Neural progenitor cell (in vitro differentiated cells): ENCODE measurements at regions not wholly inside any gene's neighbourhood (a gene's known extent, or its start where the extent isn't known, plus 50 kb on each side); places are given as distances from the start of the nearest gene placed in this dataset.

Experiments used
- DNase-seq: peaks from one replicate; pipeline ENCODE4 v3.0.0-alpha.2; 2016; ENCODE audit warnings: low spot score
- H2AFZ ChIP-seq: fragments of 200-600 bp; sonication (generic); replicated peaks from 2 replicates; pipeline ENCODE4 v1.6.1; 2016; ENCODE audit warnings: antibody characterized with exemption
- H3F3A ChIP-seq: fragments of 200-600 bp; sonication (generic); 2 replicates; pipeline ENCODE4 v1.6.1; 2016; ENCODE audit warnings: antibody characterized with exemption, low read depth
- H3K27ac ChIP-seq: fragments of 200-600 bp; sonication (generic); 2 replicates; pipeline ENCODE4 v1.5.1; 2016; ENCODE audit warnings: mild to moderate bottlenecking
- H3K27me3 ChIP-seq: fragments of 200-600 bp; sonication (generic); 2 replicates; pipeline ENCODE4 v1.6.1; 2016; ENCODE audit warnings: mild to moderate bottlenecking, moderate library complexity
- H3K36me3 ChIP-seq: fragments of 200-600 bp; sonication (generic); 2 replicates; pipeline ENCODE4 v1.5.1; 2016
- H3K4me1 ChIP-seq: fragments of 200-600 bp; sonication (generic); 2 replicates; pipeline ENCODE4 v1.6.1; 2016; ENCODE audit warnings: mixed run types
- H3K4me2 ChIP-seq: fragments of 200-600 bp; sonication (generic); 2 replicates; pipeline ENCODE4 v1.6.1; 2016
- H3K4me3 ChIP-seq: fragments of 200-600 bp; sonication (generic); 2 replicates; pipeline ENCODE4 v1.5.1; 2016
- H3K79me2 ChIP-seq: fragments of 200-600 bp; sonication (generic); 2 replicates; pipeline ENCODE4 v1.6.1; 2016; ENCODE audit warnings: low read depth
- H3K9ac ChIP-seq: fragments of 200-600 bp; sonication (generic); 2 replicates; pipeline ENCODE4 v1.6.1; 2016
- H3K9me3 ChIP-seq: fragments of 200-600 bp; sonication (generic); 2 replicates; pipeline ENCODE4 v1.5.1; 2016; ENCODE audit warnings: low read depth
- H4K20me1 ChIP-seq: fragments of 200-600 bp; sonication (generic); 2 replicates; pipeline ENCODE4 v1.6.1; 2016; ENCODE audit warnings: low read depth
- H3K27ac Mint-ChIP-seq: 3 replicates; pipeline ENCODE4 v1.8.0; 2021; ENCODE audit warnings: mixed read lengths
- H3K27me3 Mint-ChIP-seq: 2 replicates; pipeline ENCODE4 v1.8.0; 2022; ENCODE audit warnings: low read depth, mild to moderate bottlenecking, inconsistent platforms, moderate library complexity, mixed read lengths; ENCODE audit not compliant: insufficient read depth
- H3K36me3 Mint-ChIP-seq: 3 replicates; pipeline ENCODE4 v1.8.0; 2021; ENCODE audit warnings: mixed read lengths
- H3K4me1 Mint-ChIP-seq: 3 replicates; pipeline ENCODE4 v1.8.0; 2021; ENCODE audit warnings: mixed read lengths
- H3K4me3 Mint-ChIP-seq: 3 replicates; pipeline ENCODE4 v1.8.0; 2021; ENCODE audit warnings: mild to moderate bottlenecking, moderate library complexity, mixed read lengths
- H3K9me3 Mint-ChIP-seq: 3 replicates; pipeline ENCODE4 v1.8.0; 2020; ENCODE audit warnings: mixed read lengths
- EZH2 ChIP-seq: fragments of 200-600 bp; sonication (generic); IDR thresholded peaks from 2 replicates; pipeline ENCODE4 v1.6.1; 2017; ENCODE audit warnings: antibody characterized with exemption, mild to moderate bottlenecking, moderate library complexity
- EZH2phosphoT487 ChIP-seq: fragments of 200-600 bp; sonication (generic); IDR thresholded peaks from 2 replicates; pipeline ENCODE4 v1.6.1; 2017; ENCODE audit warnings: antibody characterized with exemption
- TF ChIP-seq, protein P1 (sequence below): fragments of 200-600 bp; sonication (generic); IDR thresholded peaks from 2 replicates; pipeline ENCODE4 v1.5.1; 2017; ENCODE audit warnings: antibody characterized with exemption, mild to moderate bottlenecking

DNA sequence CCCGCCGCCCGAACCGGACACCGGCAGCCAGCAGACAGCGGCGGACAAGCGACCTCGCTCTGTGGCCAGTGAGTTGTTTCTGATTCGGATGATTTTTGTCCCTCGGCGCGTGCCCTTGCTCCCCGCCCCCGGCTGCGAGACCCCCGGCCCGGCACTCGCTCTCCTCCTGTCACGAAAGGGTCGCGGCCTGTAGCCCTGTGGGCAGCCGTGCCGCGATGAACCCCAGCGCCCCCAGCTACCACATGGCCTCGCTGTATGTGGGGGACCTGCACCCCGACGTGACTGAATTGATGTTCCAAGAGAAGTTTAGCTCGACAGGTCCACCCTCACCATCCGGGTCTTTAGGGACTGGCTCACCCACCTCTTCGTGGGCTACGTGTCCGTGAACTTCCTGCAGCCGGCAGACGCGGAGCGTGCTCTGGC is 1257.5 kb upstream of the ACVR2A start:
- Histone ChIP-seq H2AFZ (no peak overlapping the region), H3K27ac (no peak overlapping the region), H3K9ac (no peak overlapping the region), H3K4me2 (no peak overlapping the region), H3K27me3 (no peaks in the 10 kb centered on the region), H3K36me3 (no peaks in the 10 kb centered on the region), H4K20me1 (no peaks in the 10 kb centered on the region), H3F3A (no peaks in the 10 kb centered on the region), H3K4me3 (no peak overlapping the region), H3K4me1 (no peaks in the 10 kb centered on the region), H3K9me3 (no peaks in the 10 kb centered on the region), H3K79me2 (no peaks in the 10 kb centered on the region)
- no peaks in the 10 kb centered on the region for H3K9me3 Mint-ChIP-seq
- no peak for TF ChIP-seq EZH2phosphoT487
- H3K27ac Mint-ChIP-seq, result no peak overlapping the region
- peaks cover 5% of the 10 kb centered on the region for H3K4me1 Mint-ChIP-seq
- no peak for DNase-seq
- H3K27me3 Mint-ChIP-seq, result no peaks in the 10 kb centered on the region
- no peak overlapping the region for H3K4me3 Mint-ChIP-seq
- no peaks in the 10 kb centered on the region for H3K36me3 Mint-ChIP-seq

- Histone ChIP-seq H3F3A (no peaks in the 10 kb centered on the region), H3K27me3 (no peaks in the 10 kb centered on the region), H3K27ac (no peak overlapping the region), H3K4me2 (no peak overlapping the region), H2AFZ (no peak overlapping the region), H3K9ac (no peak overlapping the region), H4K20me1 (no peaks in the 10 kb centered on the region), H3K4me1 (no peaks in the 10 kb centered on the region), H3K79me2 (no peaks in the 10 kb centered on the region), H3K9me3 (no peaks in the 10 kb centered on the region), H3K4me3 (no peak overlapping the region), H3K36me3 (no peaks in the 10 kb centered on the region)
- H3K27me3 Mint-ChIP-seq, result no peaks in the 10 kb centered on the region
- no peaks in the 10 kb centered on the region for H3K9me3 Mint-ChIP-seq
- no peak for DNase-seq
- TF ChIP-seq EZH2phosphoT487, result no peak
- TF ChIP-seq EZH2, result no peak
- TF ChIP-seq, protein P1, sequence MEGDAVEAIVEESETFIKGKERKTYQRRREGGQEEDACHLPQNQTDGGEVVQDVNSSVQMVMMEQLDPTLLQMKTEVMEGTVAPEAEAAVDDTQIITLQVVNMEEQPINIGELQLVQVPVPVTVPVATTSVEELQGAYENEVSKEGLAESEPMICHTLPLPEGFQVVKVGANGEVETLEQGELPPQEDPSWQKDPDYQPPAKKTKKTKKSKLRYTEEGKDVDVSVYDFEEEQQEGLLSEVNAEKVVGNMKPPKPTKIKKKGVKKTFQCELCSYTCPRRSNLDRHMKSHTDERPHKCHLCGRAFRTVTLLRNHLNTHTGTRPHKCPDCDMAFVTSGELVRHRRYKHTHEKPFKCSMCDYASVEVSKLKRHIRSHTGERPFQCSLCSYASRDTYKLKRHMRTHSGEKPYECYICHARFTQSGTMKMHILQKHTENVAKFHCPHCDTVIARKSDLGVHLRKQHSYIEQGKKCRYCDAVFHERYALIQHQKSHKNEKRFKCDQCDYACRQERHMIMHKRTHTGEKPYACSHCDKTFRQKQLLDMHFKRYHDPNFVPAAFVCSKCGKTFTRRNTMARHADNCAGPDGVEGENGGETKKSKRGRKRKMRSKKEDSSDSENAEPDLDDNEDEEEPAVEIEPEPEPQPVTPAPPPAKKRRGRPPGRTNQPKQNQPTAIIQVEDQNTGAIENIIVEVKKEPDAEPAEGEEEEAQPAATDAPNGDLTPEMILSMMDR, result no peak
- H3K4me1 Mint-ChIP-seq, result peaks cover 5% of the 10 kb centered on the region
- no peaks in the 10 kb centered on the region for H3K36me3 Mint-ChIP-seq
- no peak overlapping the region for H3K27ac Mint-ChIP-seq
- H3K4me3 Mint-ChIP-seq, result no peak overlapping the region
These were observed 1260.5 kb upstream of the ACVR2A start for GRCh38 chr2:146584316-146584715.

- TF ChIP-seq EZH2phosphoT487, result no peak
- no peak for TF ChIP-seq EZH2
- TF ChIP-seq, protein P1, result no peak
- H3K4me1 ChIP-seq, result no peaks in the 10 kb centered on the region
- H3K9me3 ChIP-seq, result no peaks in the 10 kb centered on the region
- no peaks in the 10 kb centered on the region for H4K20me1 ChIP-seq
- Mint-ChIP-seq H3K36me3 (no peaks in the 10 kb centered on the region), H3K9me3 (no peaks in the 10 kb centered on the region), H3K27me3 (no peaks in the 10 kb centered on the region), H3K4me3 (no peak overlapping the region), H3K27ac (no peak overlapping the region), H3K4me1 (peaks cover 5% of the 10 kb centered on the region)
- H2AFZ ChIP-seq, result no peak overlapping the region
- H3K27me3 ChIP-seq, result no peaks in the 10 kb centered on the region
- no peak overlapping the region for H3K27ac ChIP-seq
- no peak for DNase-seq
- no peak overlapping the region for H3K4me3 ChIP-seq
- no peaks in the 10 kb centered on the region for H3K79me2 ChIP-seq
- H3K36me3 ChIP-seq, result no peaks in the 10 kb centered on the region
- no peak overlapping the region for H3K9ac ChIP-seq
- H3K4me2 ChIP-seq, result no peak overlapping the region
- H3F3A ChIP-seq, result no peaks in the 10 kb centered on the region
These were observed 1265.5 kb upstream of the ACVR2A start for GRCh38 chr2:146579147-146579930.

GRCh38 chr2:146576339-146577111 is 1268.3 kb upstream of the ACVR2A start:
- Mint-ChIP-seq H3K4me1 (peaks cover 6% of the 10 kb centered on the region), H3K27ac (no peak overlapping the region), H3K27me3 (no peaks in the 10 kb centered on the region), H3K9me3 (no peaks in the 10 kb centered on the region), H3K4me3 (no peak overlapping the region), H3K36me3 (no peaks in the 10 kb centered on the region)
- Histone ChIP-seq H3K4me1 (no peaks in the 10 kb centered on the region), H4K20me1 (no peaks in the 10 kb centered on the region), H3K27ac (no peak overlapping the region), H2AFZ (no peak overlapping the region), H3F3A (no peaks in the 10 kb centered on the region), H3K9ac (no peak overlapping the region), H3K9me3 (no peaks in the 10 kb centered on the region), H3K79me2 (no peaks in the 10 kb centered on the region), H3K36me3 (no peaks in the 10 kb centered on the region), H3K4me3 (no peak overlapping the region), H3K4me2 (no peak overlapping the region), H3K27me3 (no peaks in the 10 kb centered on the region)
- TF ChIP-seq, protein P1, result no peak
- no peak for TF ChIP-seq EZH2
- no peak for TF ChIP-seq EZH2phosphoT487
- no peak for DNase-seq
